ENCODE measurements at regions not wholly inside any gene's neighbourhood (a gene's known extent, or its start where the extent isn't known, plus 50 kb on each side); places are given as distances from the start of the nearest gene placed in this dataset.

GRCh38 chr13:28566891-28567290, 72.0 kb upstream of the FLT1 start:
- POLR2A ChIA-PET (ENCODE audit: partially characterized antibody) = no interaction called here
- H2BK20ac ChIP-seq (ENCODE audit: low read length) = no peak overlapping the region
- TF ChIP-seq BRCA1 (IDR thresholded peaks at IDR 0.05; ENCODE audit: low read depth, low read length) (no peak), TCF12 (IDR thresholded peaks at IDR 0.05; ENCODE audit: low read depth, low read length) (no peak), KDM1A (IDR thresholded peaks at IDR 0.05; ENCODE audit: borderline replicate concordance, low read length) (no peak), CBX5 (IDR thresholded peaks at IDR 0.05; ENCODE audit: low read depth, low read length) (no peak), CTBP2 (IDR thresholded peaks at IDR 0.05; ENCODE audit: borderline replicate concordance, insufficient read depth, insufficient read length, low read length) (no peak), PHF8 (conservative IDR thresholded peaks at IDR 0.05; ENCODE audit: low read depth, low read length) (no peak), HDAC2 (IDR thresholded peaks at IDR 0.05; ENCODE audit: borderline replicate concordance in 1 of 2, low read depth in 2 of 2, low read length in 2 of 2) (no peak), CTCF (IDR thresholded peaks at IDR 0.05; ENCODE audit: control extremely low read depth in 1 of 3, insufficient read depth in 1 of 3, low read depth in 1 of 3, low read length in 3 of 3) (no peak), FOSL1 (IDR thresholded peaks at IDR 0.05; ENCODE audit: insufficient read depth, low read depth, low read length) (no peak)
- TF ChIP-seq, protein P1, sequence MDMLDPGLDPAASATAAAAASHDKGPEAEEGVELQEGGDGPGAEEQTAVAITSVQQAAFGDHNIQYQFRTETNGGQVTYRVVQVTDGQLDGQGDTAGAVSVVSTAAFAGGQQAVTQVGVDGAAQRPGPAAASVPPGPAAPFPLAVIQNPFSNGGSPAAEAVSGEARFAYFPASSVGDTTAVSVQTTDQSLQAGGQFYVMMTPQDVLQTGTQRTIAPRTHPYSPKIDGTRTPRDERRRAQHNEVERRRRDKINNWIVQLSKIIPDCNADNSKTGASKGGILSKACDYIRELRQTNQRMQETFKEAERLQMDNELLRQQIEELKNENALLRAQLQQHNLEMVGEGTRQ (IDR thresholded peaks at IDR 0.05; ENCODE audit: low read length) = no peak

More at GRCh38 chr13:28566891-28567290, 72.0 kb upstream of the FLT1 start:
- H2AK5ac ChIP-seq (ENCODE audit: low read depth, low read length) = no peak overlapping the region
- H3K23ac ChIP-seq (ENCODE audit: insufficient read length) = no peak overlapping the region
- no peak overlapping the region for H4K91ac ChIP-seq (replicated peaks; ENCODE audit: insufficient read length, low read length)
- H3K27me3 ChIP-seq (replicated peaks in 1 of 4; ENCODE audit: control insufficient read depth in 3 of 4, extremely low read depth in 1 of 4, insufficient read depth in 3 of 4, low read length in 3 of 4) = peaks cover 0 to 3% (median 0%) of the 10 kb centered on the region in 4 experiments; a peak in 1 of 7 replicates
- no peak overlapping the region for H3K18ac ChIP-seq (ENCODE audit: extremely low read depth, low read length)
- H3K9me3 ChIP-seq (ENCODE audit: insufficient read depth in 2 of 2, low read depth in 1 of 2, low read length in 1 of 2) = no peaks in the 10 kb centered on the region
- H2BK12ac ChIP-seq (ENCODE audit: low read depth, low read length) = no peak overlapping the region
- no peak overlapping the region for H4K8ac ChIP-seq (ENCODE audit: extremely low read depth, insufficient read depth, low read length)
- no peak overlapping the region; the same call in 1 of the 2 replicates for H2BK15ac ChIP-seq (ENCODE audit: low read length)
- H3K14ac ChIP-seq (ENCODE audit: insufficient read length) = no peak overlapping the region
- H3K4me1 ChIP-seq (replicated peaks in 1 of 4; ENCODE audit: control insufficient read depth in 3 of 4, insufficient read depth in 4 of 4, low read length in 3 of 4) = peaks cover 0 to 6% (median 2%) of the 10 kb centered on the region in 4 experiments; a peak in 3 of 7 replicates
- no peak for FAIRE-seq
- no peak overlapping the region for H2BK5ac ChIP-seq (ENCODE audit: low read depth, low read length)
- H3K9ac ChIP-seq (replicated peaks in 1 of 4; ENCODE audit: extremely low read depth in 1 of 4, low read depth in 3 of 4, low read length in 3 of 4) = no peak overlapping the region
- H3K36me3 ChIP-seq (ENCODE audit: control insufficient read depth in 2 of 4, insufficient read depth in 4 of 4, low read length in 3 of 4) = no peaks in the 10 kb centered on the region
- WGBS, 2 experiments (ENCODE audit: extremely low coverage in 1 of 2, insufficient coverage in 1 of 2, insufficient read length in 1 of 2, insufficient replicate concordance in 2 of 2, low coverage in 1 of 2, low lambda C conversion rate in 2 of 2, missing lambda C conversion rate in 1 of 2) = 94% methylated on average over 4 of the region's 4 CpGs; no CpG with 5 or more reads in 1 of the 2 experiments
- no peak overlapping the region for H3K4me3 ChIP-seq (ENCODE audit: extremely low read depth in 1 of 4, insufficient read depth in 2 of 4, low read depth in 3 of 4, low read length in 4 of 4)
- H3K56ac ChIP-seq (replicated peaks; ENCODE audit: insufficient read length, low read depth, low read length) = no peak overlapping the region
- no peaks in the 10 kb centered on the region for H3K79me1 ChIP-seq (ENCODE audit: low read depth, low read length)
- CTCF ChIA-PET (ENCODE audit: partially characterized antibody) = no interaction called here
- no peaks in the 10 kb centered on the region for H4K20me1 ChIP-seq (replicated peaks in 1 of 2; ENCODE audit: control insufficient read depth in 1 of 2, insufficient read depth in 2 of 2, low read length in 2 of 2)
- no peak overlapping the region for H4K5ac ChIP-seq (ENCODE audit: insufficient read length, low read depth, low read length)
- no peak overlapping the region for H2AFZ ChIP-seq (ENCODE audit: low read length)
- no peaks in the 10 kb centered on the region for H3K23me2 ChIP-seq (ENCODE audit: low read depth, low read length)
- no peak overlapping the region for H2BK120ac ChIP-seq (replicated peaks; ENCODE audit: low read depth, low read length)
- H3K4me2 ChIP-seq (ENCODE audit: insufficient read depth in 1 of 2, low read depth in 2 of 2, low read length in 2 of 2) = no peak overlapping the region
- no peak for DNase-seq (ENCODE audit: low read depth in 1 of 2, low spot score in 2 of 2)
- H3K79me2 ChIP-seq (ENCODE audit: control insufficient read depth in 1 of 2, insufficient read depth in 2 of 2, low read length in 2 of 2) = no peaks in the 10 kb centered on the region
- no peak overlapping the region for H3K4ac ChIP-seq (replicated peaks; ENCODE audit: insufficient read length, low read depth, low read length)
- no peak overlapping the region for H3K27ac ChIP-seq (ENCODE audit: low read depth, low read length)
